Adrenal gland (tissue), 9 donors: ENCODE measurements at regions not wholly inside any gene's neighbourhood (a gene's known extent, or its start where the extent isn't known, plus 50 kb on each side); places are given as distances from the start of the nearest gene placed in this dataset.

ENCODE experiments used
- DNase-seq, 7 donors: peaks; one replicate each; pipeline ENCODE4 v3.0.0-alpha.2; 2019 to 2020
- H3K27ac ChIP-seq, 5 donors: fragments of 200-600 bp; sonication (generic) in 4 of 5; 1 replicate in 3 of 5; 2 replicates in 2 of 5; pipeline versions ENCODE4 v1.5.1 to v1.8.0; 2016 to 2020; ENCODE audit warnings: mild to moderate bottlenecking in 1 of 5
- H3K27me3 ChIP-seq: fragments of 200-600 bp; 2 replicates; pipeline ENCODE4 v1.8.0; 2021
- H3K36me3 ChIP-seq, 2 donors: fragments of 200-600 bp; replicated peaks in 1 of 2; 1 replicate in 1 of 2; 2 replicates in 1 of 2; pipeline versions ENCODE4 v1.5.1 to v1.8.0; 2018 to 2022
- H3K4me1 ChIP-seq, 2 donors: fragments of 200-600 bp; replicated peaks in 1 of 2; 1 replicate in 1 of 2; 2 replicates in 1 of 2; pipeline versions ENCODE4 v1.5.1 to v1.8.0; 2018 to 2021
- H3K4me3 ChIP-seq, 4 donors: fragments of 200-600 bp; sonication (generic) in 3 of 4; one replicate each; pipeline ENCODE4 v1.5.1; 2016 to 2018
- H3K9me3 ChIP-seq, 3 donors: fragments of 200-600 bp; sonication (generic) in 1 of 3; replicated peaks in 1 of 3; 1 replicate in 2 of 3; 2 replicates in 1 of 3; pipeline versions ENCODE4 v1.5.1 to v1.8.0; 2016 to 2021
- POLR2A ChIP-seq, 2 donors: fragments of 450-650 bp; IDR thresholded peaks; one replicate each; pipeline ENCODE4 v1.6.1; 2017; ENCODE audit warnings: antibody characterized with exemption in 2 of 2, mild to moderate bottlenecking in 2 of 2, moderate library complexity in 1 of 2
- WGBS, 4 donors: extraction: QIAGEN DNeasy Blood & Tissue Kit in 2 of 4; methylation state at CpG; one replicate each; pipeline versions ENCODE4 v1.1.5 to v1.1.7; 2013 to 2017; 5-methylcytosine and 5-hydroxymethylcytosine counted together
- intact Hi-C, 2 donors: fragments of 100-400 bp; cut with DNase I; formaldehyde crosslinking; loops; one replicate each; pipeline versions ENCODE4 v1.14.1 to v1.15.0; 2022 to 2023
- TF ChIP-seq, protein P1 (sequence below), 6 experiments: fragments of 450-650 bp in 4 of 6; fragments of 200-600 bp in 2 of 6; sonication (generic) in 1 of 6; IDR thresholded peaks; 1 replicate in 5 of 6; 2 replicates in 1 of 6; pipeline versions ENCODE4 v1.5.1 to v1.8.0; 2016 to 2021; ENCODE audit warnings: antibody characterized with exemption in 6 of 6, mild to moderate bottlenecking in 2 of 6, moderate library complexity in 1 of 6
- donor health status: healthy with polysubstance abuse.
- donor health status: Bipolar disorder and iron deficiency.
- donor health status: DM: yes; HTN: yes; CAD: no.
- donor health status: DM: no; HTN: no; CAD: no.
- donor health status: DM: no; HTN: no; CAD: no.

- no peak for TF ChIP-seq POLR2A (IDR thresholded peaks at IDR 0.05)
- TF ChIP-seq, protein P1, sequence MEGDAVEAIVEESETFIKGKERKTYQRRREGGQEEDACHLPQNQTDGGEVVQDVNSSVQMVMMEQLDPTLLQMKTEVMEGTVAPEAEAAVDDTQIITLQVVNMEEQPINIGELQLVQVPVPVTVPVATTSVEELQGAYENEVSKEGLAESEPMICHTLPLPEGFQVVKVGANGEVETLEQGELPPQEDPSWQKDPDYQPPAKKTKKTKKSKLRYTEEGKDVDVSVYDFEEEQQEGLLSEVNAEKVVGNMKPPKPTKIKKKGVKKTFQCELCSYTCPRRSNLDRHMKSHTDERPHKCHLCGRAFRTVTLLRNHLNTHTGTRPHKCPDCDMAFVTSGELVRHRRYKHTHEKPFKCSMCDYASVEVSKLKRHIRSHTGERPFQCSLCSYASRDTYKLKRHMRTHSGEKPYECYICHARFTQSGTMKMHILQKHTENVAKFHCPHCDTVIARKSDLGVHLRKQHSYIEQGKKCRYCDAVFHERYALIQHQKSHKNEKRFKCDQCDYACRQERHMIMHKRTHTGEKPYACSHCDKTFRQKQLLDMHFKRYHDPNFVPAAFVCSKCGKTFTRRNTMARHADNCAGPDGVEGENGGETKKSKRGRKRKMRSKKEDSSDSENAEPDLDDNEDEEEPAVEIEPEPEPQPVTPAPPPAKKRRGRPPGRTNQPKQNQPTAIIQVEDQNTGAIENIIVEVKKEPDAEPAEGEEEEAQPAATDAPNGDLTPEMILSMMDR (IDR thresholded peaks at IDR 0.05): no peak
- no peak for DNase-seq
- Histone ChIP-seq H3K27me3 (no peaks in the 10 kb centered on the region), H3K4me1 (peaks cover 0 to 3% of the 10 kb centered on the region in 2 donors), H3K27ac (no peak overlapping the region), H3K36me3 (no peaks in the 10 kb centered on the region), H3K9me3 (no peaks in the 10 kb centered on the region), H3K4me3 (no peak overlapping the region)
- WGBS, 4 donors: 80 to 84% (median 84%) methylated on average over 3 of the region's 3 CpGs
- intact Hi-C loops: no loop called here
Observed at GRCh38 chr3:145815707-145816413, 345.1 kb downstream of the PLOD2 start.

DNA sequence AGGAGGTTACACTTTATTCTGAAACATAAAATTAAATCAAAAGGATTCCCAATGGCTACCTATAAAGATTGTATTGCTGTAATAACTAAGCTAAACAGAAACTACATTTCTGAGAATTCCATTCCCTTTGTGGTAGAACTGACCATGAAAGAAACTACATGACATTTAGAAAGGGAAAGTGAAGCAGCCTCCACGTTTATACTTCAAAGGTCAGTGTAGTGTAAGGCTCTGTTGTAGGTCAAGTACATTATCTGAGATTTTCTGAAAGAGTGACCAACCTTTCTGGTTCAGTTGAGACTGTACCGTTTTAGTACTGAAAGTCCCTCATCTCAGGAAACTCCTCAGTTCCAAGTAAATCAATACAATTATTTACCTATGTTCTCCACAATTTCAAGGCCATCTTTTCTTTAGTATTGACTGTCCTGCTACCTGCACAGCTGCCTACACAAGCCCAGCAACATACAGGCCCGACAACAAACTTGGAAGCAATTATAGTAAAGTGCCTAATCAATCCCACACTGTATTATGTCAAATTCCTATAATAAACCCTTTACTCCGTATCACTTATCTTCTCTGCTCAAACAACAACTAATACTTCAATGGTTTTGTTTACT, 343.0 kb downstream of the PLOD2 start:
- Histone ChIP-seq H3K27ac (peak overlapping the region in 1 of 5 donors; percentile 5), H3K9me3 (no peaks in the 10 kb centered on the region), H3K27me3 (no peaks in the 10 kb centered on the region), H3K36me3 (no peaks in the 10 kb centered on the region), H3K4me3 (no peak overlapping the region), H3K4me1 (peaks cover 0 to 3% of the 10 kb centered on the region in 2 donors)
- TF ChIP-seq POLR2A (IDR thresholded peaks at IDR 0.05): no peak
- TF ChIP-seq, protein P1 (IDR thresholded peaks at IDR 0.05): no peak
- WGBS, 4 donors: 40 to 48% (median 43%) methylated on average over 4 of the region's 4 CpGs
- intact Hi-C loops: no loop called here
- no peak for DNase-seq

- Histone ChIP-seq H3K36me3 (no peaks in the 10 kb centered on the region), H3K27ac (no peak overlapping the region), H3K4me3 (no peak overlapping the region), H3K27me3 (no peaks in the 10 kb centered on the region), H3K9me3 (no peaks in the 10 kb centered on the region), H3K4me1 (peaks cover 0 to 3% of the 10 kb centered on the region in 2 donors)
- intact Hi-C loops: no loop called here
- WGBS, 4 donors: 64 to 66% (median 65%) methylated on average over 2 of the region's 2 CpGs
- DNase-seq: no peak
- TF ChIP-seq POLR2A (IDR thresholded peaks at IDR 0.05): no peak
- TF ChIP-seq, protein P1 (IDR thresholded peaks at IDR 0.05): no peak
Observed at GRCh38 chr3:145820170-145820569, 340.8 kb downstream of the PLOD2 start.

- 63 to 73% (median 69%) methylated on average over 2 of the region's 2 CpGs for WGBS, 4 donors
- Histone ChIP-seq H3K27me3 (no peaks in the 10 kb centered on the region), H3K36me3 (no peaks in the 10 kb centered on the region), H3K4me1 (no peaks in the 10 kb centered on the region), H3K9me3 (no peaks in the 10 kb centered on the region), H3K27ac (no peak overlapping the region), H3K4me3 (no peak overlapping the region)
- DNase-seq: no peak
- intact Hi-C loops: no loop called here
- TF ChIP-seq POLR2A (IDR thresholded peaks at IDR 0.05): no peak
- TF ChIP-seq, protein P1 (IDR thresholded peaks at IDR 0.05): no peak
Observed at GRCh38 chr3:145842294-145842902, 318.6 kb downstream of the PLOD2 start.
